Lower leg skin (tissue), 3 donors: ENCODE measurements at regions not wholly inside any gene's neighbourhood (a gene's known extent, or its start where the extent isn't known, plus 50 kb on each side); places are given as distances from the start of the nearest gene placed in this dataset.

Experiments used
- CTCF ChIP-seq, 3 donors: fragments of 450-650 bp; IDR thresholded peaks; one replicate each; pipeline ENCODE4 v1.5.1; 2016; ENCODE audit warnings: antibody characterized with exemption in 3 of 3, mild to moderate bottlenecking in 3 of 3, moderate library complexity in 2 of 3
- POLR2A ChIP-seq, 2 donors: fragments of 450-650 bp; IDR thresholded peaks; one replicate each; pipeline ENCODE4 v1.6.1; 2016 to 2017; ENCODE audit warnings: antibody characterized with exemption in 2 of 2, mild to moderate bottlenecking in 1 of 2, moderate library complexity in 1 of 2

- TF ChIP-seq CTCF (IDR thresholded peaks at IDR 0.05) (no peak), POLR2A (IDR thresholded peaks at IDR 0.05) (no peak)
Measured at GRCh38 chr5:110925398-110925797, 146.1 kb upstream of the TSLP start.
